Kasumi-1 (cell line): ENCODE measurements at regions not wholly inside any gene's neighbourhood (a gene's known extent, or its start where the extent isn't known, plus 50 kb on each side); places are given as distances from the start of the nearest gene placed in this dataset.

Experiments used
- DNase-seq, 2 experiments: peaks; one replicate each; lab custom pipeline; 2025; lab: John Stamatoyannopoulos, UW

DNA sequence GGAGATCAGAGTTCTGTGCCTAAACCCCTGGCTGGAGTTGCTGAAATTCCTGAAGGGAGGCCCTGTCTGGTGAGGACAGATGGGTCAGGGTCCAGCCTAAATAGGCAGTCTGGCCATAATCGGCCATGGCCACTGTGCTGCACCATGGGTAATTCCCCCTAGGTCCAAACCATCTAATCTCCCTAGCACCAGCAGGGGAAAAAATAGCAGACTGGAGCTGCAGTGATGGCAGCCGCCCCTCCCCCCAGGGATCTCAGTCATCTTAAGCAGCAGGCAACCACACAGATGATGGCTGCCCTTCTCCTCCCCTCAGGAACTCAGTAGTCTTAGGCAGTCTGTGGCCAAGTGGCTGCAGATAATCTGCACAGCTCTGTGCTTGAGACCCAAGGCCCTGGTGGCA lies 68.4 kb upstream of the CD96 start:
- no peak for DNase-seq

DNA sequence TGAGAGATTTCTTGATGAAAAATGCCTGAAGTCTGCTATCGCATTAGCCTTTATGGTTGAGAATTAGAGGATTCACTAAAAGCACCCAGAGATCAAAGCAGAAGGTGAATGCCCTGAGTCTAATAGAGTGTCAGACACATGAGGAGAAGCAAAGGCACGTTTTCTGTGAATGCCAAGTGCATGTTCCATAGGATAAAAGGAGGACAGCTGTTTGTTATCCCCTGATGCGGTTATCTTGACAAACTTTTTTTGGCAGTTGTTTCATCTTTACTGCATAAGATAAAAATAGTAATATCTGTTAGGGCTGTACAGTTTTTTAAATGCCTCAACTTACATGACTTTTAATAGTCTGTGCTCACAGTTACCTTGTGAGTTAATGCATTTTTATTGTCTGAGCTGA lies 65.3 kb upstream of the CD96 start:
- no peak for DNase-seq

DNA sequence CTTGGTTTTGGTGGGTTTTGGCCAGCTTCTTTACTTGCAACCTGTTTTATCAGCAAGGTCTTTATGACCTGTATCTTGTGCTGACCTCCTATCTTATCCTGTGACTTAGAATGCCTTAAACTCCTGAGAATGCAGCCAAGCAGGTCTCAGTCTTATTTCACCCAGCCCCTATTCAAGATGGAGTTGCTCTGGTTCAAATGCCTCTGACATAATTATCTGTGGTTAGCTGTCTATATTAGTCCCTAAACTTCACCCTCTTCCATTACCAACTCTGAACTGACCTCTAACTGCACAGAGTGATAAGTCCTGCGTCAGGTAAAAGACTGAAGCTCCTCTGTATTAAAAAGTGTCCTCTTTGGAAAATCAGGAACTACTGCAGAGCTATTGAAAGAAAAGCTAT lies 61.9 kb upstream of the CD96 start:
- no peak for DNase-seq

DNA sequence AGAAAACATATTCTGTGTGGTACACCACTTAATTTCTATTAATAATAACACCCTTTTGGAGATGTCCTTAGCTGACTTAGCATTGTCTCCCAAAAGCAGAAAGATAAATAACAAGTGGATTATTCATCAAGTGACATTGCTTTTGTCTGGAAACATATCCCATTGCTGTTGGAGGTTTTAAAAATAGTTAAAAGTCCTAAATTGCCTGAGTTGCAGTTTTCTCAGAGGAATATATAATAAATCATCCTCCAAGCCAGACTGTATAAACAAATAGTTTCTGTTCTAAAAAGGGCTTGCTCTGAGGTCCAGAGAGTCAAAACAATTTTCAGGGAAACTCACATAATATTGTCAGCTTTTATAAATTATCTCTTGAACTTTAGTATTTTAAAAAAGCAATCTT lies 60.4 kb upstream of the CD96 start:
- DNase-seq = no peak

DNA sequence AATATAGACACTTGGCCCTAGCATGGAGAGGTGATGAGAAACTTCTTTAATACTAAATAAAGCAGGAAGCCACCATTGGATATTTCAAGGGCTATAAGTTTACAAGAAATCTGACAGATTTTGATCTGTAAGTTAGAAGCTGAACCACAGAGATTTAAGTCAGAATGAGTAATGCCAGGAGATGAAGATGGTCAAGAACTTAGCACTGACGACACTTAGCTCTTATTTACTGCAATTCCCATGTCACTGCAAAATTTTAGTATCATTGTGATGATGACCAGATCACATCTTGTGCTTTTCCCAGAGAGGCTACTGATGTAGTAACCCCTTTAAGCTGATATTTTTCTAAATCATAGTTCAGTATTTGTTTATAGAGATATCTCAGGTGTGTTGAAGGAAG lies 59.4 kb upstream of the CD96 start:
- no peak for DNase-seq

DNA sequence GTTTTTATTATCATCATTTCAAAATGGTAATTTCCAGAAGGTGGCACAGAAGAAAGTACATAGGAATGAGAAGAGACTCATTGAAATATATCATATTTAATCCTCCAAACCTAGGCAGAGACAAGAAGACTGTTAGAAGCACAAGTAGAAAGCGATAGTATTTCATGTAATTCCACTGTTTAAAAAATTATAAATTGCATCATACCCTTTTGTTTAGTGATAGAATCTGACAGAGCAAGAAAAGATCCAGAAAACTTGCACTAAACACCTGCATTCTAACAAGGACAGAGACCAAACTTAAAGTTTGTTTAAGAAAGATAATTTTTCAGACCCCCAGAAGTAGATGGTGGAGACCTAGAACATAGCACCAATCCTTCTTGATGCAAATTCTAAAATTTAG lies 56.9 kb upstream of the CD96 start:
- no peak for DNase-seq
